Heart right ventricle (tissue), 16 donors: ENCODE measurements at regions not wholly inside any gene's neighbourhood (a gene's known extent, or its start where the extent isn't known, plus 50 kb on each side); places are given as distances from the start of the nearest gene placed in this dataset.

ENCODE experiments used
- ATAC-seq, 8 donors: fragments of 200-7000 bp; cut with Tn5 transposase; one replicate each; pipeline ENCODE4 v1.9.1; 2020; ENCODE audit warnings: mild to moderate bottlenecking in 8 of 8, moderate library complexity in 8 of 8, moderate number of reproducible peaks in 1 of 8
- DNase-seq, 2 donors: peaks; one replicate each; pipeline ENCODE4 v3.0.0-alpha.2; 2020
- H3K27ac ChIP-seq, 10 donors: fragments of 200-600 bp; sonication (generic) in 2 of 10; one replicate each; pipeline versions ENCODE4 v1.5.0 to v1.8.0; 2020 to 2022; ENCODE audit warnings: mild to moderate bottlenecking in 3 of 10
- H3K27me3 ChIP-seq, 7 donors: fragments of 200-600 bp; one replicate each; pipeline ENCODE4 v1.8.0; 2021 to 2022; ENCODE audit warnings: mild to moderate bottlenecking in 2 of 7
- H3K36me3 ChIP-seq, 9 donors: fragments of 200-600 bp; sonication (generic) in 1 of 9; one replicate each; pipeline versions ENCODE4 v1.5.0 to v1.8.0; 2020 to 2022; ENCODE audit warnings: mild to moderate bottlenecking in 2 of 9
- H3K4me1 ChIP-seq, 9 donors: fragments of 200-600 bp; sonication (generic) in 1 of 9; one replicate each; pipeline versions ENCODE4 v1.5.0 to v1.8.0; 2020 to 2022; ENCODE audit warnings: mild to moderate bottlenecking in 4 of 9
- H3K4me3 ChIP-seq, 10 donors: fragments of 200-600 bp; sonication (generic) in 2 of 10; one replicate each; pipeline versions ENCODE4 v1.5.0 to v1.8.0; 2020 to 2022; ENCODE audit warnings: mild to moderate bottlenecking in 7 of 10, moderate library complexity in 2 of 10
- H3K9me3 ChIP-seq, 11 donors: fragments of 200-600 bp in 10 of 11; sonication (generic) in 2 of 11; one replicate each; pipeline versions ENCODE4 v1.5.0 to v1.8.0; 2013 to 2022; ENCODE audit warnings: mild to moderate bottlenecking in 2 of 11, control low read depth in 1 of 11, moderate library complexity in 1 of 11
- WGBS, 2 donors: extraction: QIAGEN DNeasy Blood & Tissue Kit; methylation state at CpG; one replicate each; pipeline ENCODE4 v1.1.7; 2013; ENCODE audit warnings: inconsistent platforms in 1 of 2; 5-methylcytosine and 5-hydroxymethylcytosine counted together
- intact Hi-C, 10 donors: fragments of 100-400 bp; cut with DNase I; formaldehyde crosslinking; loops; one replicate each; pipeline versions ENCODE4 v1.11.1 to v1.14.2; 2022
- TF ChIP-seq, protein P1 (sequence below), 9 donors: fragments of 200-600 bp; sonication (generic) in 2 of 9; IDR thresholded peaks; one replicate each; pipeline versions ENCODE4 v1.5.0 to v1.8.0; 2021 to 2022; ENCODE audit warnings: antibody characterized with exemption in 9 of 9, mild to moderate bottlenecking in 5 of 9, moderate library complexity in 1 of 9
- donor health status: Arrhythmogenic right ventricular cardiomyopathy.
- donor health status: ischemic (EF 13 %, LVEDD 7.1; RV severe dilation, severe dysfunction).
- donor health status: healthy with polysubstance abuse.
- donor health status: DM: no; HTN: yes; CAD: no.
- donor health status: DM: no; HTN: no; CAD: no.
- donor health status: ischemic (EF 25% LVEDD 6.9; RV normal size, moderate dysfunction).
- donor health status: ischemic (EF 25% LVEDD 5.7; RV mildly dilated, moderate dysfunction).
- donor health status: healthy.
- donor health status: DM: yes; HTN: yes; CAD: no.
- donor health status: Ischemic cardiomyopathy.
- donor health status: ischemic (EF 35%, LVEDD 5.7; RV mildly dilated, moderate dysfunction).
- donor health status: nonischemic (EF 11% LVEDD 7.7; RV severe dilation, severe dysfunction).
- donor health status: DM: yes; HTN: yes; CAD: no.
- donor health status: PGD.
- donor health status: ischemic (EF 29% LVEDD 5.4; RV normal size, mild dysfunction).
- donor health status: nonischemic (EF 23%, LVEDD 6.1; RV moderate dilation, normal function).

GRCh38 chr22:47257566-47257965, 495.1 kb downstream of the TBC1D22A start:
- peaks cover 0 to 19% (median 5%) of the 10 kb centered on the region in 7 donors for H3K27me3 ChIP-seq
- 73 to 86% methylated on average over 5 of the region's 5 CpGs for WGBS, 2 donors

GRCh38 chr22:47251911-47252310, 489.5 kb downstream of the TBC1D22A start:
- Histone ChIP-seq H3K27ac (no peak overlapping the region), H3K36me3 (no peaks in the 10 kb centered on the region), H3K9me3 (peaks cover 0 to 20% (median 8%) of the 10 kb centered on the region in 11 donors), H3K4me1 (no peaks in the 10 kb centered on the region), H3K27me3 (peaks cover 0 to 34% (median 13%) of the 10 kb centered on the region in 7 donors), H3K4me3 (no peak overlapping the region)
- TF ChIP-seq, protein P1, sequence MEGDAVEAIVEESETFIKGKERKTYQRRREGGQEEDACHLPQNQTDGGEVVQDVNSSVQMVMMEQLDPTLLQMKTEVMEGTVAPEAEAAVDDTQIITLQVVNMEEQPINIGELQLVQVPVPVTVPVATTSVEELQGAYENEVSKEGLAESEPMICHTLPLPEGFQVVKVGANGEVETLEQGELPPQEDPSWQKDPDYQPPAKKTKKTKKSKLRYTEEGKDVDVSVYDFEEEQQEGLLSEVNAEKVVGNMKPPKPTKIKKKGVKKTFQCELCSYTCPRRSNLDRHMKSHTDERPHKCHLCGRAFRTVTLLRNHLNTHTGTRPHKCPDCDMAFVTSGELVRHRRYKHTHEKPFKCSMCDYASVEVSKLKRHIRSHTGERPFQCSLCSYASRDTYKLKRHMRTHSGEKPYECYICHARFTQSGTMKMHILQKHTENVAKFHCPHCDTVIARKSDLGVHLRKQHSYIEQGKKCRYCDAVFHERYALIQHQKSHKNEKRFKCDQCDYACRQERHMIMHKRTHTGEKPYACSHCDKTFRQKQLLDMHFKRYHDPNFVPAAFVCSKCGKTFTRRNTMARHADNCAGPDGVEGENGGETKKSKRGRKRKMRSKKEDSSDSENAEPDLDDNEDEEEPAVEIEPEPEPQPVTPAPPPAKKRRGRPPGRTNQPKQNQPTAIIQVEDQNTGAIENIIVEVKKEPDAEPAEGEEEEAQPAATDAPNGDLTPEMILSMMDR (IDR thresholded peaks at IDR 0.05) = no peak
- 75 to 86% methylated on average over 4 of the region's 4 CpGs for WGBS, 2 donors
- DNase-seq (no peak), ATAC-seq (peak in 1 of 8 donors; percentile 34)
- intact Hi-C loops = no loop called here

More at GRCh38 chr22:47257566-47257965, 495.1 kb downstream of the TBC1D22A start:
- Histone ChIP-seq H3K27ac (no peak overlapping the region), H3K36me3 (no peaks in the 10 kb centered on the region), H3K4me3 (no peak overlapping the region), H3K9me3 (peaks cover 0 to 20% (median 8%) of the 10 kb centered on the region in 11 donors), H3K4me1 (no peaks in the 10 kb centered on the region)
- TF ChIP-seq, protein P1 (IDR thresholded peaks at IDR 0.05) = no peak
- no peak for DNase-seq
- intact Hi-C loops = no loop called here
- ATAC-seq = no peak

DNA sequence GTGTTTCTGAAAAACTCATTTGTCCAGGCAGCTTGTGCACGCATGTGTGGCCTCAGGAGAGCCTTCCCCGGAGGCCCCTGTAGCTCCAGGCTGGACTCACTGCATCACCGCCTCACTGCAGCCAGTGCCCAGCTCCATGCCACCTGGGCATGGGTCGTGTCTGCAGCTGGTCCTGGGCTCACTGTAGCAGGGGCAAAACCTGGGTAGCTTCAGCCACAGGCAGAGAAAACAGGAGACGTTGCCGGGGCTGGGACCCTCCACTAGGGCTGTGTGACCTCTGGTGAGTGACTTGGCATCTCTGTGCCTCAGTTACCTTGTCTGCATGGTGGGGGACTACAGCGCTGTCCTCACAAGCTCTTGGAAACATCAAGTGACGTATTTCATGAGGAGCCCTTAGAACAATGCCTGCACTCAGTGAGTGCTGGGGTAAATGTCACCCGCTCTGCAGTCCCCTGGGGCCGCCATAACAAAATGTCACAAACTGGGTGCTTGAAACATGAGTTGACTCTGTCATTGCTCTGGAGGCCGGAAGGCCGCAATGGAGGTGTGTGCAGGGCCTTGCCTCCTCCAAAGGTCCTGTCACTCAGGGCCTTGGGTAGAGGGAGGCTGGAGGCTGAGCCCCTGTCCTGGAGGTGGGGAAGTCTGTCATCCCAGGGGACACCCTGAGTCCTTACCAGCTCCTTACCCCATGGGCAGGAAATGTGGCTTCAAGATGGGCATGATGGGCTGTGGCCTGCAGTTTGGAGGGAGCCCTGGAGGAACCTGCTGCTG, 488.7 kb downstream of the TBC1D22A start:
- Histone ChIP-seq H3K36me3 (no peaks in the 10 kb centered on the region), H3K27me3 (peaks cover 0 to 34% (median 13%) of the 10 kb centered on the region in 7 donors), H3K4me3 (no peak overlapping the region), H3K27ac (no peak overlapping the region), H3K4me1 (no peaks in the 10 kb centered on the region), H3K9me3 (peaks cover 0 to 20% (median 8%) of the 10 kb centered on the region in 11 donors)
- 83 to 87% methylated on average over 12 of the region's 12 CpGs for WGBS, 2 donors
- ATAC-seq (no peak), DNase-seq (no peak)
- TF ChIP-seq, protein P1 (IDR thresholded peaks at IDR 0.05) = no peak
- intact Hi-C loops = no loop called here

DNA sequence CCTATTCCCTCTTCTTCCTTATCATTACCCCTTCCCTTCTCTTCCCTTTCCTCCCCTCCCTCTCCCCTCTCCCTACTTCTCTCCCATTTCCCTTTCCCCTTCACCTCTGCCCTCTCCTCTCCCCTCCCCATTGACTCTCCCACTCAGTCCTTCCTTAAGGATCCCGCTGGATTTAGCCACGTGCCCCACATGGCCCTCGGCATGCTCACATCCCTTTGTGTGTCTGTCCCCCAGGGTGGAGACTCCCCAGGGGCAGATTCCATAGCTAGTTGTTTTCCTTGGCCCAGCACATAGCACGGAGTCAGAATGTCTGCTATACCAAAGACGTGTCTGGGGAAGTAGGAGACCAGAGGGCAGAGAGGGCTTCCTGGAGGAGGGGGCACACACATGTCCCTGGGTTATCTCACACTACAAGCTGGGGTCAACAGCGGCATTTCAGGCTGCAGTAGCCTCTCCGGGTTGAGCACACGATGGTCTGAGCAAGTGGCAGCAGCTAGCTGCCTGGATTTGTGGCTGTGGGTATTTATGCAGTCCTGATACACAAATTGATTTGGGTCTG, 487.0 kb downstream of the TBC1D22A start:
- no peak overlapping the region for H3K4me3 ChIP-seq
- no peaks in the 10 kb centered on the region for H3K4me1 ChIP-seq
- H3K9me3 ChIP-seq = peaks cover 0 to 20% (median 8%) of the 10 kb centered on the region in 11 donors
- peaks cover 0 to 40% (median 13%) of the 10 kb centered on the region in 7 donors for H3K27me3 ChIP-seq
- no peak for DNase-seq
- ATAC-seq = no peak
- no peaks in the 10 kb centered on the region for H3K36me3 ChIP-seq
- TF ChIP-seq, protein P1 (IDR thresholded peaks at IDR 0.05) = no peak
- 35 to 65% methylated on average over 8 of the region's 8 CpGs for WGBS, 2 donors
- no peak overlapping the region for H3K27ac ChIP-seq
- intact Hi-C loops = no loop called here
